C4-2B (cell line): ENCODE measurements at regions not wholly inside any gene's neighbourhood (a gene's known extent, or its start where the extent isn't known, plus 50 kb on each side); places are given as distances from the start of the nearest gene placed in this dataset.

ENCODE experiments used
- H3K27ac ChIP-seq: fragments of 450-650 bp; 2 replicates; pipeline ENCODE4 v1.5.1; 2017
- CTCF ChIP-seq: fragments of 450-650 bp; conservative IDR thresholded peaks from 2 replicates; pipeline ENCODE4 v1.5.1; 2017; ENCODE audit warnings: mild to moderate bottlenecking
- ZFX ChIP-seq: fragments of 450-650 bp; IDR thresholded peaks from 2 replicates; pipeline ENCODE4 v1.6.1; 2017

DNA sequence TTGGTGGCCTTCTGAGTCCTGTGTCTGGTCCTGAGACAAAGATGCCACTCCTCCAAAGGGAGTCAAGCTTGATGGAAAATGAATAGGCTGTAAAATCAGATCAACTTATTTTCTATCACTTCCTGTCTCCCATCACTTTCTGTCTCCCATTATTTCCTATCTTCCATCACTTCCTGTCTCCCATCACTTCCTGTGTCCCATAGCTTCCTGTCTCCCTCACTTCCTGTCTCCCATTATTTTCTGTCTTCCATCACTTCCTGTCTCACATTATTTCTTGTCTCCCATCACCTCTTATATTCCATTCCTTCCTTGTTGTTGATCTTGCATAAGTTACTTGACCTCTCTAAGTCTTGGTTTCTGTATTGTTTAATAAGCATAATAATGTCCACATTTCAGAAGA is 418.5 kb upstream of the EEF2KMT start:
- TF ChIP-seq ZFX (no peak), CTCF (no peak)
- no peak overlapping the region for H3K27ac ChIP-seq

- no peak overlapping the region for H3K27ac ChIP-seq
- TF ChIP-seq CTCF (no peak), ZFX (no peak)
These were observed 414.4 kb upstream of the EEF2KMT start for GRCh38 chr16:5512014-5512413.

DNA sequence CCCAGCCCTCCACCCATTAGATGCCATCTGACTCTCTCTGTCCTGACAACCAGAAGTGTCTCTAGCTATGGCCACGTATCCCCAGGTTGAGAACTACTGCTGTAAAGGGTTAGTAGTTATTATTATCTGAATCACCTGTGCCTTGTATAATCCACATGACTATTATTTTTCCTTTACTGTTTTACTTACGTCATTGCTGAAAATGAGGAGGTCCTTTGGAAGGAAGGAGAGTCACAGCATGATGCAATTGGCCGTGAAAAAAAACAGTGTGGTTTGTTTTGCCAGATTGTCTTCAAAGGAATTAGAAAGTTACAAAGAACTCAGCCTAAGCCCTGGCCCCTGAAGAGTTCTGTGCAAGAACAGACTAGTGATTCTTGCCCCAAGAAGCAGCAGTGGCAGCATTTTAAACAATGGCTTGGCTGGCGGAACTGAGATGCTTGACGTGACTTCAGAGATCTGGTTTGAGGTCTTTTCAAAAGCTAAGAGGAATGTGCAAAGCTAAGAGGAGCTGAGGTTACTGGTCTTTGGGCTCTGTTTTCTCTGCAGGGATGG is 413.3 kb upstream of the EEF2KMT start:
- H3K27ac ChIP-seq: no peak overlapping the region
- TF ChIP-seq CTCF: no peak
- no peak for TF ChIP-seq ZFX

DNA sequence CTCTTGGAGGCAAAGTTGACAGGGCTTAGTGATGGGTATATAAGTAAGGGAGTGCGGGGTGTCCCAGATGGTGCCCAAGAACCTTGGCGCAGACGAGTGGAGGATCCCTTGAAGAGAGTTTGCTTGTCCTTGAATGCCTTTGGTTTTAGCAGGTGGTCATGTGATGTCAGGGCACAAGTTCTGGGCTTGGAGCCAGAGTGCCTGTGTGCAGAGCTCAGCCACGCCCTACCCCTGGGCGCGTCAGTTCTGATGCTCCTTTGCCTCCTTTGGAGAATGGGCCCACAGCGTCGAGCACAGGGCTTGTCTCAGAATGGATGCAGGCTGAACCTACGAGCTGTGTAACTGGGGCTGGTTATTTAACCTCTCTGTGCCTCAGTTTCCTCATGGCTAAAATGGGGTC is 412.2 kb upstream of the EEF2KMT start:
- TF ChIP-seq CTCF (no peak), ZFX (no peak)

DNA sequence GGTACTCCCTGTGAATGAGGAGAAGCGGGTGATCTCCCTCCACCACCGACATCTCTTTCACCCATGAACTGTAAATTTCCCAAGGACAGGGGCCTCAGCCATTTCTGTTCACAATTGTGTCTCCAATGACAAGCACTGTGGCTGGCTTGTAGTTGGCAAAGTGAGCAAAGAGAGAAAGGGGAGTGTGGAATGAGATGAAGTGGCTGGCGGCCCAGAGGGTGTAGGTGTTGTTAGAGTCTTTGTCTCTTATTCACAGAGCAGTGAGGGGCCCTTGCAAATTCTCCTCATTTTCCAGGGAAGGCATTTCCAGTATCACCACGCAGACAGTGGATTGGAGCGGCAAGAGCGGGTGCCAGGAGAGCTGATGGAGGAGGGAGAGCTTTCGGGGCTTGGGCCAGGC is 411.7 kb upstream of the EEF2KMT start:
- TF ChIP-seq ZFX (no peak), CTCF (no peak)
- H3K27ac ChIP-seq: no peak overlapping the region

More for the DNA sequence above, 412.2 kb upstream of the EEF2KMT start:
- no peak overlapping the region for H3K27ac ChIP-seq

- H3K27ac ChIP-seq: no peak overlapping the region
- TF ChIP-seq ZFX (no peak), CTCF (no peak)
These were observed 410.8 kb upstream of the EEF2KMT start for GRCh38 chr16:5508371-5508770.

GRCh38 chr16:5506021-5506420 is 408.4 kb upstream of the EEF2KMT start:
- no peak overlapping the region for H3K27ac ChIP-seq
- TF ChIP-seq ZFX (no peak), CTCF (no peak)
